ENCODE measurements at regions not wholly inside any gene's neighbourhood (a gene's known extent, or its start where the extent isn't known, plus 50 kb on each side); places are given as distances from the start of the nearest gene placed in this dataset.

GRCh38 chr10:118912961-118913600 is 116.4 kb upstream of the NANOS1 start:
- no peak for TF ChIP-seq GATA2 (IDR thresholded peaks at IDR 0.05; ENCODE audit: low read depth, low read length)
- TF ChIP-seq GATA3 (IDR thresholded peaks at IDR 0.05; ENCODE audit: low read depth, low read length) = no peak

DNA sequence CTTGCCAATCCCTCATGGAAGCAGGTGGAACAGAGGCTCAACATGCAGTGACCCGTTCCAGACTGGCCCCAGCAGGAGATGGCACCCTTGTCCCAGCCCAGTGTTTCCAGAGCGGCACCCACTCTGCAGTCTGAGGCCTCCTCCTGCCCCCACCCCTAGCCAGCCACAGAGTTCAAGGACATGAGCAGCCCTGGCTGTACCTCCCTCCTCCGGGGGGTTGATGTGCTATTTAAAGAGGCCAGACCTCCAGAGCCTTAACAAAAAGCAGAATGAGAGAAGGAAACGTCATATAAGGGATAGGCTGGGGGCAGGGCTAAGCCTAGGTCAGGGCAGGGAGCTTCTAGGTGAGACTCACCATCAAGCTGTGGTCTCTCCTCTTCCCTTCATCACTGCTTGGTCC is 115.7 kb upstream of the NANOS1 start:
- TF ChIP-seq GATA2 (IDR thresholded peaks at IDR 0.05; ENCODE audit: low read depth, low read length) (no peak), GATA3 (IDR thresholded peaks at IDR 0.05; ENCODE audit: low read depth, low read length) (no peak)

DNA sequence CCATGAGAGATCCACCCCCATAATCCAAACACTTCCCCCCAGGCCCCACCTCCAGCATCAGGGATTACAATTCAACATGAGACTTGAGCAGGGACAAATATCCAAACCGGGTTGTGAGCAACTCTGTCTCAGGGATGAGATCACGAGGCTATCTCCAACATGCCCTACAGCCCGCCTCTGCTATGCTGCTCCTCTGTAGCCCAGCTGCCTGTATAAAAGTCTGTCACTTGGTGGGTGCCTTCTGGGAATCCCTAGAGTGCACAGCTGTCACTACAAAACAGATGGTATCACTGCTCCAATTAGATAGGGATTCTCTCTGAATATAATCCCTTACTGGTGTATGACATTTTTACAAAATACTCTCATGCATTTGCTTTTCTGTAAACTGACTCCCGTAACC is 114.9 kb upstream of the NANOS1 start:
- TF ChIP-seq GATA3 (IDR thresholded peaks at IDR 0.05; ENCODE audit: low read depth, low read length) = no peak
- TF ChIP-seq GATA2 (IDR thresholded peaks at IDR 0.05; ENCODE audit: low read depth, low read length) = no peak; the same call in 1 of the 2 replicates

GRCh38 chr10:118915161-118915560 is 114.4 kb upstream of the NANOS1 start:
- no peak for TF ChIP-seq GATA2 (IDR thresholded peaks at IDR 0.05; ENCODE audit: low read depth, low read length)
- no peak for TF ChIP-seq GATA3 (IDR thresholded peaks at IDR 0.05; ENCODE audit: low read depth, low read length)

DNA sequence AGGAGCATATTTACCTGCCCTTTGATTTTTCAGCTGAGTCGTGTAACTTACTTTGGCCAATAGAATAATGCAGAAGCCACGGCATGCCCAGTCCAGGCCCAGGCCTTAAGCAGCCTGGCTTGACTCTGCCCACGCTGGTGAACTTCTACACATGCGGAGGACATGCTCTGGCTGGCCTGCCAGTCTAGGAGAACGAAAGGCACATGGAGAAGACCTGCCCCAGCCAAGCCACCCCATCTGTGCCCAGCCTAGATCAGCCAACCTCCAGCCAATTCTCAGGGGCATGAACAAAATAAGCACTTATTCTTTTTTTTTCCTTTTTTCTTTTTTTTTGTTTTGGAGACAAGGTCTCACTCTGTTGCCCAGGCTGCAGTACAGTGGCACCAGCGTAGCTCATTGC is 112.7 kb upstream of the NANOS1 start:
- TF ChIP-seq GATA3 (IDR thresholded peaks at IDR 0.05; ENCODE audit: low read depth, low read length) (no peak), GATA2 (IDR thresholded peaks at IDR 0.05; ENCODE audit: low read depth, low read length) (no peak)

- TF ChIP-seq GATA2 (IDR thresholded peaks at IDR 0.05; ENCODE audit: low read depth, low read length) = no peak
- no peak for TF ChIP-seq GATA3 (IDR thresholded peaks at IDR 0.05; ENCODE audit: low read depth, low read length)
Measured at GRCh38 chr10:118917701-118918100, 111.8 kb upstream of the NANOS1 start.

DNA sequence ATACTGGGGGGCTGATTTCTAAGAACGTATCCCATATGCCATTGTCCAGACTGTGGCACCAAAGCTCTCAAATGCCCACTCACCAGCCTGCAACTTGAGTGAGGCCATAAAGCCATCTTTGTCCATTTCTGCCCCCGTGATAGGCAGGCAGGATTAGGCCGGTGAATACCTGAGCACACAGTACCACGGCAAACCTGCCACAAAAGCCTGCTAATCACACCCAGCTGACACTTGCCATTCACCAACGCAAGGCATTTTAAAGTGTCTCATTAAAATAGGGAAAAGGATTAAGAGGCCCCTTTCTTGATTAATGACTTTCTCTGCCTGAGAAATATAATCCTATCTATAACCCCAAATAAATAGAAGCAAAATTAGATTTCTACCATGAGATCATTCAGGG is 111.4 kb upstream of the NANOS1 start:
- TF ChIP-seq GATA2 (IDR thresholded peaks at IDR 0.05; ENCODE audit: low read depth, low read length) (no peak), GATA3 (IDR thresholded peaks at IDR 0.05; ENCODE audit: low read depth, low read length) (no peak)

DNA sequence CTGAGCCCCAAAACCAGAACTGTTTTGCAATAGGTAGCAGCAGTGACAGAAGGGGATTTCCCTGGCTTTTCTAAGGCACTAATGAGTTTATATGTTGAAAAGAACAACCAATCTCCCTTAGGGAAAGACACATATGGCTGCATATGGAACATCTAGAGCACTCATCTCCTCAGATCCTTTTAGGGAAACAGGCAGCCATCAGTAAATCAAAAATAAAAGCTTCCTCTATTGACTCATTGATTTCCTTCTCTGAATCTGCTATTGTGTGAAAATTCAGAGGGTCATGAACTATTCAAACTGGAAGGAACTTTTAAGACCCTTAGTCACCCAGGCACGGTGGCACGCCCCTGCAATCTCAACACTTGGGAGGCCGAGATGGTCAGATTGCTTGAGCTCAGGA is 110.9 kb upstream of the NANOS1 start:
- TF ChIP-seq GATA2 (IDR thresholded peaks at IDR 0.05; ENCODE audit: low read depth, low read length) = no peak
- no peak for TF ChIP-seq GATA3 (IDR thresholded peaks at IDR 0.05; ENCODE audit: low read depth, low read length)

GRCh38 chr10:118920206-118920605 is 109.3 kb upstream of the NANOS1 start:
- TF ChIP-seq GATA2 (IDR thresholded peaks at IDR 0.05; ENCODE audit: low read depth, low read length) (no peak), GATA3 (IDR thresholded peaks at IDR 0.05; ENCODE audit: low read depth, low read length) (no peak)

- TF ChIP-seq GATA2 (IDR thresholded peaks at IDR 0.05; ENCODE audit: low read depth, low read length) (no peak), GATA3 (IDR thresholded peaks at IDR 0.05; ENCODE audit: low read depth, low read length) (no peak)
Measured at GRCh38 chr10:118922226-118922625, 107.3 kb upstream of the NANOS1 start.

- no peak for TF ChIP-seq GATA2 (IDR thresholded peaks at IDR 0.05; ENCODE audit: low read depth, low read length)
- TF ChIP-seq GATA3 (IDR thresholded peaks at IDR 0.05; ENCODE audit: low read depth, low read length) = no peak
Measured at GRCh38 chr10:118922972-118923371, 106.5 kb upstream of the NANOS1 start.

DNA sequence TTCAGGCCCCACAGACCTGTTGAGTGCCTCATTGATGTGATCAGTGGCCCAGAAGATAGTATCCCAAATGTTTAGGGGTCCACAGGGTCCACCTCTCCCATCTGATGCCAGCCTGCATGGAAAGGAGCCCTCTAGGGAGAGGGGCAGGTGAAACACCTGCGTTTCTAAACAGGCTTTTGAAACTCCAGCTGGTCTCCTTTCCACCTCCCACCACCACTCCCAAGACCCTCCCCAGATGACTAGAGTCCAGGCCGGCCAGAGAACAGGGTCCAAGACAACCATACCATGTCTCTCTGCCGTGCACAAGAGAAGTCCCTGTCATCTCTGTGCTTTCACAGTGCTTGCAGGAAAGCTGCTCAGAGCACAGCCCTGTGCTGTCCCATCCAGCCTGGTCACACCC is 105.0 kb upstream of the NANOS1 start:
- TF ChIP-seq GATA3 (IDR thresholded peaks at IDR 0.05; ENCODE audit: low read depth, low read length) = no peak
- TF ChIP-seq GATA2 (IDR thresholded peaks at IDR 0.05; ENCODE audit: low read depth, low read length) = no peak

DNA sequence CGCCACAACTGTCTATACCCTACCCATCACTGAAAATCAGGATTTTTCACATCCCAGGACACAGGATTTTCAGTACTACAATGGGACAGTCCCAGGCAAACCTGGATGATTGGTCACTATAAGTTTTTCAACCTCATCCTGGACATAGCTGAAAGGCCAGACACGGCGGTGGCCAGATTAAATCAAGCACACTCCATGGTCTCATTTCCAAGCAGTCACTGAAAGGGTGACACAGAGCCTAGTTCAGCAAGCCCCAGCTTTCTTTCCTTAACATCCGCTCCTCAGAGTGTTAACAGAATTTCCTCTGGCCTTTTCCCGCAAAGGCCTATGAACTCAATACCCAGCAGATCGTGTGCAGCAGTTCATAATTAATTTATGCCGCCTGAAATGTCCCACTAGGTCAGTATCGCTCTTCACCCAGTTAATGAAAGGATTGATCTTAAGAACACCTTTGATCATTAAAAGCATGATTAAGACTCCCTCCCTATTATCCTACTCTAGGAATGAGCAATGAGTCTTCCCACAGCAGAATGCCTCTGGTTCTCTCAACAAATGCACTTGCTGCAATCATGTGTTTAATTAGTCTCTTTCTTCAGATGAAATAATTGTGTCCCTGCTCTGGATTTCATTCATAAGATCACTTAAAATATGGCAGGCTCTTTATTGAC is 104.0 kb upstream of the NANOS1 start:
- no peak for TF ChIP-seq GATA3 (IDR thresholded peaks at IDR 0.05; ENCODE audit: low read depth, low read length)
- no peak for TF ChIP-seq GATA2 (IDR thresholded peaks at IDR 0.05; ENCODE audit: low read depth, low read length)

- TF ChIP-seq GATA3 (IDR thresholded peaks at IDR 0.05; ENCODE audit: low read depth, low read length) (no peak), GATA2 (IDR thresholded peaks at IDR 0.05; ENCODE audit: low read depth, low read length) (no peak)
Measured at GRCh38 chr10:118926072-118926417, 103.5 kb upstream of the NANOS1 start.

GRCh38 chr10:118926441-118926840 is 103.1 kb upstream of the NANOS1 start:
- no peak for TF ChIP-seq GATA3 (IDR thresholded peaks at IDR 0.05; ENCODE audit: low read depth, low read length)
- TF ChIP-seq GATA2 (IDR thresholded peaks at IDR 0.05; ENCODE audit: low read depth, low read length) = no peak

Data from SH-SY5Y (cell line).